ENCODE measurements at regions not wholly inside any gene's neighbourhood (a gene's known extent, or its start where the extent isn't known, plus 50 kb on each side); places are given as distances from the start of the nearest gene placed in this dataset.

GRCh38 chr14:55848964-55849363 is 269.0 kb downstream of the KTN1 start:
- TF ChIP-seq POLR2A (IDR thresholded peaks at IDR 0.05), result no peak
- no peak for TF ChIP-seq CTCF (IDR thresholded peaks at IDR 0.05)
- no peak for TF ChIP-seq EP300 (IDR thresholded peaks at IDR 0.05)

All from ovary (tissue), 3 donors.